GM12874 (cell line): ENCODE measurements at regions not wholly inside any gene's neighbourhood (a gene's known extent, or its start where the extent isn't known, plus 50 kb on each side); places are given as distances from the start of the nearest gene placed in this dataset.

Experiments
- CTCF ChIP-seq: IDR thresholded peaks from 2 replicates; pipeline ENCODE4 v1.5.1; 2011; ENCODE audit warnings: low read depth, mild to moderate bottlenecking, control low read depth, low read length, moderate library complexity; ENCODE audit not compliant: insufficient read depth

DNA sequence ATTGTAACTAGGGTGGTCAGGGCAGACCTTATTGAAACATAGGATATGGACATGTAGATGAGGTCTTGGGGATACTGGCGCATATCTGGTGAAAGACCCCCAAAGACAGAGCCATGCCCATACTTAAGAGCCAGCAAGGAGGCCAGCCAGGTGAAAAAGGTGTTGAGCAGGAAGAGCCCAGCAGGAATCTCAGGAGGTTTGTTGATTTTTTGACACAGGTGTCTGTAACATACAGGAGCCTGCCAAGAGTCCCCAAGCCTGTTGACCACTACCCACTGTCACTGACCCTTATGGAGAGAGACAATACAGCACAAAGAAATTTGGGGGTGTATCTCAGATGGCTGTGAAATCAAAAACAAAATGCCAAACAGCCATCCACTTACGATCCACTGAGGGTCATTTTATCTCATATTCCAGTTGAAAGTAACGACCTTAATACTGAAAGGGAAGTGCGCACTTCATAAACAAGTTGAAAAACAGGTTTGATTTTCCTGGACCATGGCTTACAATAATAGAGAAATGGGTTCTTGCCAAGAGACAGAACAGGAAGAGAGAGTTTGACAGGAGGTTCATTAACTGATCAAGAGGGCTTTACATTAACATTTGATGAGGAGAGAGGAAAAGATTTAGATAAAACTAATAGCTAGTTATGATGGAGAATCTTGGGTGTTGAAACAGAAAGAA lies 163.6 kb downstream of the GLUL start:
- TF ChIP-seq CTCF, result no peak

DNA sequence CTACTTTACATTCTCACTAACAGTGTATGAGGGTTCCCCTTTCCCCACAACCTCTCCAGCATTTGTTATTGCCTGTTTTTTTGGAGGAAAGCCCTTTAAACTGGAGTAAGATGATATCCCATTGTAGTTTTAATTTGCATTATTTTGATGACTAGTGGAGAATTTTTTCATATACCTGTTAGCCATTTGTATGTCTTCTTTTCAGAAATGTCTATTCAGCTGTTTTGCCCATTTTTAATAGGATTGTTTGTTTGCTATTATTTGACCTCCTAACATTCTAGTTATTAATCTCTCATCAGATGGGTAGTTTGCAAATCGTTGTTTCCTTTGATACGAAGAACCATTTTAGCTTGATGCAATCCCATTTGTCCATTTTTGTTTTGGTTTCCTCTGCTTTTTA lies 165.0 kb downstream of the GLUL start:
- no peak for TF ChIP-seq CTCF

- no peak for TF ChIP-seq CTCF
Observed at GRCh38 chr1:182217967-182218366, 156.5 kb upstream of the ZNF648 start.

- TF ChIP-seq CTCF, result no peak
Observed at GRCh38 chr1:182217071-182217470, 155.6 kb upstream of the ZNF648 start.

DNA sequence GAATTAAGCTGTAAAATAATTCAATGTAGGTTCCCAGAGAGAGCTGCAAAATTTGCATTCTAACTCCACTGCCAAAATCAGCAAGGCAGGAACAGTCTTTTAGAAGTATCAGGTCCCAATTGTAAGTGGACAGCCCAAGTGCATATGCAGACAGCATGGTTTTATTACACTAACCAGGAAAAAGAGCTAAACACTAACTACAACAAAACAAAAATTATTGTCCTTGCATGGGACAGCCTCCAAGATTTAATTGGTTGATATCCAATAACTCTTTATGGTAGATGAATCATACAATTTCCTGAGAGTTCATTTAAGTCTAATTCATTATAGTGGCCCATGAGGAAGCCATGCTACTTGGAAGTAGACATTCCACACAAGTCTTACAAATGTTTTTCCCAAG lies 154.3 kb upstream of the ZNF648 start:
- TF ChIP-seq CTCF, result no peak

DNA sequence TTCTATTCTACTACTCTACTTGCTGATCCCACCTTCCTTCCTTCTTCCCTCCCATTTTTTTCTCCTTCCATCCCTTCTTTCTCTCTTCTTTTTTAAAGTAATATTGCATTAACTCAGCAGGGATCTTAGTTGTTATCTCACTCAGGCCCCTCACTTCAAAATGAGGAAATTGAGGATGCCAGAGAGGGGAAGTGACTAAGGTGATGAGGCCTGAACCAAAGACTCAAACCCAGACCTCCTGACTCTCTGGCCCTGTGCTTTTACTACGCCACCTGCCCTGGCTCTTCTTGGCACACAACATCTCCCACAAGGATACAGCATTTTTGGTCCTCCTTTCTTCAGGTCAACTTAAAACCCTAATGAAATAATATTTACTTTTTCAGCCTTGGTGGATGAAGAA lies 151.7 kb upstream of the ZNF648 start:
- no peak for TF ChIP-seq CTCF

DNA sequence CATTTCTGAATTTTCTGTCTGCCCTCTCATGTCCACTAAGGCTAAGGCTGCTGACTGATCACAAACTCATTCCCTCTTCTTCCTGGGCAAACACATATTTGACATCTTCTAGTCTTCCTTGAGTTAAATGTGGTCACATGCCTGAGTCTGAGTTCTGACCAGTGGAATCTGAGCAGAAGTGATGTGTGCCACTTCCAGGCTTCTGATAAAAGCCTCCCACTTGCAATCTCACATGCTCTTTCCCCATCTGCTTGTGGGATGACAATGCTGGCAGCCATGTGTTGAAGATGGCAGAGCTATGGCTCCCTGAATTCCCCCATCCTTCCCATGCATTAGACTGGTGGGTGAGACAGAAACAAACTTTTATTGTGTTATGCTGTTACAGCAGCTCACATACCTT lies 149.9 kb upstream of the ZNF648 start:
- no peak for TF ChIP-seq CTCF
